K562 (cell line): ENCODE measurements at regions not wholly inside any gene's neighbourhood (a gene's known extent, or its start where the extent isn't known, plus 50 kb on each side); places are given as distances from the start of the nearest gene placed in this dataset.

Experiments used
- ATAC-seq: fragments of 200-7000 bp; cut with Tn5 transposase; 3 replicates; pipeline ENCODE4 v1.9.1; 2020; ENCODE audit warnings: moderate library complexity
- BruUV-seq: library from RNA; stranded (reverse); fragments of 400-500 nt; replicated peaks from 2 replicates; lab custom pipeline; 2021; lab: Mats Ljungman, UMichigan
- CTCF ChIA-PET: fragments of 300-600 bp; formaldehyde crosslinking; extraction: SDS; loops from one replicate; lab custom pipeline; 2021; ENCODE audit warnings: low intra/inter-chr PET ratio; lab: Yijun Ruan, JAX
- POLR2A ChIA-PET: fragments of 300-600, 350-650 bp; sonication (Branson Sonifier 250); formaldehyde crosslinking; extraction: SDS; loops from one replicate; lab custom pipeline; 2021; ENCODE audit warnings: antibody characterized with exemption, inconsistent platforms; lab: Yijun Ruan, JAX
- DNase-seq, 4 experiments: peaks; one replicate each; pipeline versions ENCODE4 v3.0.0 to v3.0.0-alpha.2; 2011 to 2018; ENCODE audit warnings: low spot score in 3 of 4, mixed read lengths in 3 of 4; ENCODE audit errors: extremely low read depth in 1 of 4
- FAIRE-seq: peaks from 2 replicates; lab custom pipeline; 2011; peaks lifted over from hg19 to GRCh38; lab: Jason Lieb, UNC
- H2AFZ ChIP-seq: 2 replicates; pipeline ENCODE4 v1.6.0; 2011; ENCODE audit warnings: low read depth, low read length, control low read depth, inconsistent platforms
- H3K27ac ChIP-seq: fragments of 200-600 bp; 3 replicates; pipeline ENCODE4 v1.8.0; 2011; ENCODE audit warnings: low read depth, mild to moderate bottlenecking, control low read depth, inconsistent platforms, low read length, moderate library complexity, mixed read lengths; ENCODE audit errors: extremely low read depth
- H3K27me3 ChIP-seq, 2 experiments: fragments of 300-600 bp in 1 of 2; 2 replicates in 1 of 2; 3 replicates in 1 of 2; pipeline versions ENCODE4 v1.6.0 to v1.8.0; 2011; ENCODE audit warnings: inconsistent platforms in 2 of 2, low read length in 2 of 2, mild to moderate bottlenecking in 1 of 2, mixed read lengths in 1 of 2, moderate library complexity in 1 of 2; ENCODE audit not compliant: control insufficient read depth in 2 of 2, insufficient read depth in 2 of 2
- H3K36me3 ChIP-seq: fragments of 300-600 bp; 3 replicates; pipeline ENCODE4 v1.8.0; 2011; ENCODE audit warnings: mild to moderate bottlenecking, low read length, inconsistent platforms; ENCODE audit not compliant: control insufficient read depth, insufficient read depth
- H3K4me1 ChIP-seq, 2 experiments: fragments of 200-600 bp in 1 of 2; replicated peaks in 1 of 2; 2 replicates in 1 of 2; 3 replicates in 1 of 2; pipeline versions ENCODE4 v1.5.1 to v1.8.0; 2011; ENCODE audit warnings: inconsistent platforms in 2 of 2, low read length in 2 of 2, mild to moderate bottlenecking in 1 of 2, mixed read lengths in 1 of 2, moderate library complexity in 1 of 2; ENCODE audit not compliant: control insufficient read depth in 2 of 2, insufficient read depth in 2 of 2
- H3K4me2 ChIP-seq: 2 replicates; pipeline ENCODE4 v1.6.1; 2011; ENCODE audit warnings: low read length, control low read depth, inconsistent platforms, mixed read lengths; ENCODE audit not compliant: insufficient read depth
- H3K4me3 ChIP-seq: fragments of 200-600 bp; sonication (generic), shearing (Covaris generic); 2 replicates; pipeline ENCODE4 v1.5.1; 2016; ENCODE audit warnings: control low read depth, inconsistent platforms
- H3K79me2 ChIP-seq: fragments of 200-600 bp; 3 replicates; pipeline ENCODE4 v1.8.0; 2011; ENCODE audit warnings: low read length, inconsistent platforms; ENCODE audit not compliant: control insufficient read depth, insufficient read depth
- H3K9ac ChIP-seq, 2 experiments: 2 replicates each; pipeline versions ENCODE4 v1.6.0 to v1.6.1; 2011; ENCODE audit warnings: low read depth in 2 of 2, low read length in 2 of 2, control low read depth in 1 of 2, inconsistent platforms in 1 of 2, mild to moderate bottlenecking in 1 of 2, mixed read lengths in 1 of 2; ENCODE audit not compliant: insufficient read depth in 1 of 2
- H3K9me1 ChIP-seq: one replicate; pipeline ENCODE4 v1.6.0; 2011; ENCODE audit warnings: inconsistent platforms, mild to moderate bottlenecking, low read length, moderate library complexity; ENCODE audit not compliant: control insufficient read depth, insufficient read depth
- H3K9me3 ChIP-seq: replicated peaks from 2 replicates; pipeline ENCODE4 v1.5.1; 2011; ENCODE audit warnings: low read depth, low read length, inconsistent platforms; ENCODE audit not compliant: control insufficient read depth, insufficient read depth
- H4K20me1 ChIP-seq: replicated peaks from 2 replicates; pipeline ENCODE4 v1.6.1; 2011; ENCODE audit warnings: low read length, inconsistent platforms, mixed read lengths; ENCODE audit not compliant: control insufficient read depth, insufficient read depth
- CREB3L1 ChIP-seq: fragments of 450-650 bp; IDR thresholded peaks from 2 replicates; pipeline ENCODE4 v1.6.1; 2014; ENCODE audit warnings: low read depth, mild to moderate bottlenecking, moderate library complexity, borderline replicate concordance
- DPF2 ChIP-seq: fragments of 450-650 bp; IDR thresholded peaks from 2 replicates; pipeline ENCODE4 v1.6.1; 2016
- FUS ChIP-seq: fragments of 200-400 bp; formaldehyde crosslinking; optimal IDR thresholded peaks from 2 replicates; pipeline ENCODE3; 2017; ENCODE audit warnings: low read depth, low read length
- HMGN3 ChIP-seq: IDR thresholded peaks from 2 replicates; pipeline ENCODE4 v1.6.1; 2011; ENCODE audit warnings: borderline replicate concordance, low read depth, mild to moderate bottlenecking, mixed read lengths, low read length; ENCODE audit not compliant: insufficient read length; ENCODE audit errors: extremely low read depth
- MLLT1 ChIP-seq, 2 experiments: fragments of 450-650 bp; IDR thresholded peaks; 2 replicates each; pipeline ENCODE4 v1.6.1; 2016
- MTF1 ChIP-seq: fragments of 250-450 bp; sonication (Bioruptor Pico); IDR thresholded peaks from 2 replicates; pipeline ENCODE4 v1.9.0; 2021; ENCODE audit warnings: moderate library complexity, mild to moderate bottlenecking, inconsistent platforms, borderline replicate concordance
- NFYB ChIP-seq: IDR thresholded peaks from 2 replicates; pipeline ENCODE4 v1.6.1; 2011; ENCODE audit warnings: mild to moderate bottlenecking, moderate library complexity; ENCODE audit not compliant: insufficient read length; ENCODE audit errors: extremely low read depth
- ZBTB26 ChIP-seq: fragments of 450-650 bp; formaldehyde crosslinking; IDR thresholded peaks from 2 replicates; pipeline ENCODE4 v1.4.0; 2022; ENCODE audit warnings: missing genetic modification characterization
- ZMIZ1 ChIP-seq, 2 experiments: fragments of 150-350 bp in 1 of 2; IDR thresholded peaks; 2 replicates each; pipeline ENCODE4 v1.6.1; 2012 to 2016; ENCODE audit warnings: low read depth in 2 of 2, low read length in 2 of 2, mild to moderate bottlenecking in 1 of 2, moderate library complexity in 1 of 2
- ZNF217 ChIP-seq: sonication (generic); formaldehyde crosslinking; IDR thresholded peaks from 2 replicates; pipeline ENCODE4 v1.8.0; 2022; ENCODE audit warnings: mild to moderate bottlenecking, missing genetic modification reagents
- WGBS: fragments of 100-300 bp; shearing (Covaris generic); methylation state at CpG from one replicate; pipeline ENCODE4 v1.1.6; 2016; ENCODE audit warnings: low coverage, mixed read lengths; ENCODE audit not compliant: insufficient coverage; ENCODE audit errors: missing lambda C conversion rate; 5-methylcytosine and 5-hydroxymethylcytosine counted together
- in situ Hi-C: fragments of 300-500 bp; cut with MboI; formaldehyde crosslinking; loops from 4 replicates; pipeline ENCODE4 v1.15.0; 2018; ENCODE audit warnings: inconsistent platforms, mixed read lengths
- intact Hi-C: fragments of 100-400 bp; cut with micrococcal nuclease; formaldehyde crosslinking; loops from 2 replicates; pipeline ENCODE4 v1.14.2; 2022

- TF ChIP-seq MTF1 (CRISPR knock-in tag) (no peak), MLLT1 (IDR thresholded peaks at IDR 0.05) (no peak), ZBTB26 (no peak)
- TF ChIP-seq, all 486 proteins: peak for 0
Observed at GRCh38 chr1:18020021-18020817, 87.4 kb upstream of the IGSF21 start (continued).

GRCh38 chr1:18021242-18021641 is 86.4 kb upstream of the IGSF21 start:
- Histone ChIP-seq H4K20me1 (no peaks in the 10 kb centered on the region), H3K27me3 (peaks cover 0 to 14% of the 10 kb centered on the region in 2 experiments; a peak in 1 of 5 replicates), H3K9me1 (no peaks in the 10 kb centered on the region), H3K9ac (no peak overlapping the region), H3K4me2 (no peak overlapping the region), H3K4me3 (no peak overlapping the region), H3K4me1 (no peaks in the 10 kb centered on the region), H3K27ac (no peak overlapping the region), H3K36me3 (no peaks in the 10 kb centered on the region), H3K79me2 (no peaks in the 10 kb centered on the region), H2AFZ (no peak overlapping the region), H3K9me3 (no peaks in the 10 kb centered on the region)
- in situ Hi-C loops = no loop called here
- ATAC-seq (no peak), DNase-seq (no peak), FAIRE-seq (no peak)
- POLR2A ChIA-PET = interaction anchor here (0.7 kb wide), 1 partner anchor 48 kb away, joined by 3 read pairs; no protein-coding TSS in a partner anchor
- under 1% methylated on average over 6 of the region's 6 CpGs for WGBS
- CTCF ChIA-PET = no interaction called here
- intact Hi-C loops = no loop called here
- no TSS peak for BruUV-seq
- no peak for TF ChIP-seq CREB3L1
- no peak for TF ChIP-seq HMGN3
- no peak for TF ChIP-seq FUS
- no peak for TF ChIP-seq DPF2
- no peak for TF ChIP-seq ZNF217 (CRISPR knock-in tag)
- no peak for TF ChIP-seq NFYB
- TF ChIP-seq ZMIZ1 (IDR thresholded peaks at IDR 0.05; ENCODE audit: low read depth in 2 of 2, low read length in 2 of 2) = no peak
